Thoracic aorta (tissue), 2 donors: ENCODE measurements at regions not wholly inside any gene's neighbourhood (a gene's known extent, or its start where the extent isn't known, plus 50 kb on each side); places are given as distances from the start of the nearest gene placed in this dataset.

Source experiments
- ATAC-seq: fragments of 150-250 bp; one replicate; pipeline ENCODE4 v1.8.0; 2017; ENCODE audit warnings: low read depth; ENCODE audit not compliant: insufficient number of reproducible peaks, low FRiP score
- DNase-seq: peaks from one replicate; pipeline ENCODE4 v3.0.0-alpha.2; 2020; ENCODE audit warnings: low spot score
- H3K27ac ChIP-seq, 2 donors: fragments of 200-600 bp; sonication (generic); 1 replicate in 1 of 2; 2 replicates in 1 of 2; pipeline ENCODE4 v1.5.1; 2016; ENCODE audit warnings: mild to moderate bottlenecking in 2 of 2, moderate library complexity in 2 of 2
- H3K27me3 ChIP-seq: fragments of 200-600 bp; sonication (generic); replicated peaks from 2 replicates; pipeline ENCODE4 v1.6.0; 2016; ENCODE audit warnings: mild to moderate bottlenecking; ENCODE audit not compliant: insufficient read depth
- H3K36me3 ChIP-seq: fragments of 200-600 bp; sonication (generic); one replicate; pipeline ENCODE4 v1.5.1; 2016
- H3K4me1 ChIP-seq, 2 donors: fragments of 200-600 bp; sonication (generic); 1 replicate in 1 of 2; 2 replicates in 1 of 2; pipeline versions ENCODE4 v1.5.1 to v1.6.0; 2016; ENCODE audit warnings: low read depth in 2 of 2, mild to moderate bottlenecking in 1 of 2; ENCODE audit not compliant: control insufficient read depth in 1 of 2
- H3K4me3 ChIP-seq: fragments of 200-600 bp; sonication (generic); 2 replicates; pipeline ENCODE4 v1.5.1; 2016; ENCODE audit warnings: mild to moderate bottlenecking
- H3K9me3 ChIP-seq: fragments of 200-600 bp; sonication (generic); 2 replicates; pipeline ENCODE4 v1.5.1; 2016
- CTCF ChIP-seq: fragments of 200-600 bp; sonication (generic); IDR thresholded peaks from one replicate; pipeline ENCODE4 v1.5.1; 2019; ENCODE audit warnings: antibody characterized with exemption

GRCh38 chr11:69970785-69971535 is 107.2 kb upstream of the ANO1 start:
- Histone ChIP-seq H3K4me1 (peaks cover 7 to 27% of the 10 kb centered on the region in 2 donors), H3K9me3 (no peaks in the 10 kb centered on the region)

GRCh38 chr11:69971741-69972140 is 106.4 kb upstream of the ANO1 start:
- no peak for TF ChIP-seq CTCF
- DNase-seq = no peak
- no peak for ATAC-seq
- H3K4me1 ChIP-seq = peaks cover 7 to 27% of the 10 kb centered on the region in 2 donors
- no peaks in the 10 kb centered on the region for H3K9me3 ChIP-seq
- no peaks in the 10 kb centered on the region for H3K27me3 ChIP-seq
- no peak overlapping the region for H3K4me3 ChIP-seq
- no peaks in the 10 kb centered on the region for H3K36me3 ChIP-seq
- no peak overlapping the region for H3K27ac ChIP-seq

More at GRCh38 chr11:69970785-69971535, 107.2 kb upstream of the ANO1 start:
- Histone ChIP-seq H3K27me3 (no peaks in the 10 kb centered on the region), H3K36me3 (no peaks in the 10 kb centered on the region), H3K27ac (no peak overlapping the region), H3K4me3 (no peak overlapping the region)
- ATAC-seq = no peak
- no peak for TF ChIP-seq CTCF
- no peak for DNase-seq

GRCh38 chr11:69972351-69972802 is 105.7 kb upstream of the ANO1 start:
- no peaks in the 10 kb centered on the region for H3K36me3 ChIP-seq
- no peak for DNase-seq
- H3K27ac ChIP-seq = no peak overlapping the region
- no peaks in the 10 kb centered on the region for H3K9me3 ChIP-seq
- no peak for ATAC-seq
- no peak overlapping the region for H3K4me3 ChIP-seq
- no peak for TF ChIP-seq CTCF
- H3K27me3 ChIP-seq = no peaks in the 10 kb centered on the region
- peaks cover 7 to 25% of the 10 kb centered on the region in 2 donors for H3K4me1 ChIP-seq

- TF ChIP-seq CTCF = no peak
- Histone ChIP-seq H3K4me1 (peaks cover 15 to 25% of the 10 kb centered on the region in 2 donors), H3K36me3 (no peaks in the 10 kb centered on the region), H3K4me3 (no peak overlapping the region), H3K9me3 (no peaks in the 10 kb centered on the region), H3K27ac (no peak overlapping the region), H3K27me3 (no peaks in the 10 kb centered on the region)
- DNase-seq (no peak), ATAC-seq (no peak)
These were observed 103.6 kb upstream of the ANO1 start for GRCh38 chr11:69974528-69974927.

GRCh38 chr11:69975822-69976221 is 102.3 kb upstream of the ANO1 start:
- H3K27me3 ChIP-seq = no peaks in the 10 kb centered on the region

More at GRCh38 chr11:69975822-69976221, 102.3 kb upstream of the ANO1 start:
- no peaks in the 10 kb centered on the region for H3K36me3 ChIP-seq
- DNase-seq = no peak
- H3K4me3 ChIP-seq = no peak overlapping the region
- H3K27ac ChIP-seq = no peak overlapping the region
- ATAC-seq = no peak
- TF ChIP-seq CTCF = no peak
- peaks cover 26 to 35% of the 10 kb centered on the region in 2 donors for H3K4me1 ChIP-seq
- no peaks in the 10 kb centered on the region for H3K9me3 ChIP-seq
